Activated T-cell treated with anti-CD3 and anti-CD28 coated beads, Interleukin-2, amount 50 U/mL, for 24 hours (primary cell): ENCODE measurements at regions not wholly inside any gene's neighbourhood (a gene's known extent, or its start where the extent isn't known, plus 50 kb on each side); places are given as distances from the start of the nearest gene placed in this dataset.

Source experiments
- DNase-seq: peaks from one replicate; pipeline ENCODE4 v3.0.0-alpha.2; 2020
- H3K27ac Mint-ChIP-seq: 2 replicates; pipeline ENCODE4 v1.8.0; 2020; ENCODE audit warnings: mild to moderate bottlenecking, mixed read lengths
- H3K27me3 Mint-ChIP-seq: 2 replicates; pipeline ENCODE4 v1.8.0; 2020; ENCODE audit warnings: mixed read lengths
- H3K36me3 Mint-ChIP-seq: 2 replicates; pipeline ENCODE4 v1.8.0; 2020; ENCODE audit warnings: low read depth, mixed read lengths
- H3K4me1 Mint-ChIP-seq: 2 replicates; pipeline ENCODE4 v1.8.0; 2020; ENCODE audit warnings: low read depth, mixed read lengths
- H3K4me3 Mint-ChIP-seq: 2 replicates; pipeline ENCODE4 v1.8.0; 2020; ENCODE audit warnings: mild to moderate bottlenecking, moderate library complexity, mixed read lengths
- H3K9me3 Mint-ChIP-seq: 2 replicates; pipeline ENCODE4 v1.8.0; 2020; ENCODE audit warnings: mixed read lengths

DNA sequence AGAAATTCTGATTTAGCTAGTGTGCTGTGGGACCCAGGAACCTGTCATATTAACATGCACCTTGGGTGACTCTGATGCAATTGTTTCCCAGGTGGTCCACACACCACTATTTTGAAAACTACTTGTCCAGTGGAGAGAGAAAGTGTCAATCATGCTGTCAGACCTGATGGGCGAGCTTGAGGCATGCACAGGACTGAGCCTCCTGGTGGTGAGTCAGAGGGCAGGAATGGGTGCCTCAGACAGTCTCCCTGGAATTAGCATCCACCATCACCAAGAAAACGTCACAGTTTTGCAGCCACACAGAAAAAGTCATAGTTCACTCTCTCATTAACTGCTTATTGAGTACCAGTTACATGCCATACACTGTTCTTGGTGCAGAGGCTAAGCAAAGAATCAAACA is 181.8 kb upstream of the MAOA start:
- Mint-ChIP-seq H3K27me3 (peaks cover 36% of the 10 kb centered on the region), H3K4me1 (peaks cover 8% of the 10 kb centered on the region)

DNA sequence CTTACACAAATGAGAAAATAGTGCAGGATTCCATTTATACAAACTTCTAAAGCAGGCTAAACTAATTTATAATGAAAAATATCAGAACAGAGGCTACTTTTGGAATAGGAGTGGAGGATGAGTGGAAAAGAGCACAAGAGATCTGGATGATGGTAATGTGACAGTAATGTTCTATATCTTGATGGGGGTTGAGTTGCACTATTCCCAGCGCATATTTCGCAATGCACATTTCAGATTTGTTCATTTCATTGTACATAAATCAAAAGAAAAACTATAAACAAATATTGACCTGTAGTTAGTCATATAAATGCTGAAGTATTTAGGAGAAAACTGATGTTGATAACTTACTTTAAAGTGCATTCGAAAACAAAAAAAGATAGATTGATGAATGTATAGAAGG is 177.0 kb upstream of the MAOA start:
- H3K9me3 Mint-ChIP-seq: no peaks in the 10 kb centered on the region
- H3K27ac Mint-ChIP-seq: no peak overlapping the region
- no peak for DNase-seq

More for the DNA sequence above, 181.8 kb upstream of the MAOA start:
- H3K9me3 Mint-ChIP-seq: no peaks in the 10 kb centered on the region
- no peak for DNase-seq
- no peak overlapping the region for H3K27ac Mint-ChIP-seq
- no peaks in the 10 kb centered on the region for H3K36me3 Mint-ChIP-seq
- H3K4me3 Mint-ChIP-seq: no peak overlapping the region

DNA sequence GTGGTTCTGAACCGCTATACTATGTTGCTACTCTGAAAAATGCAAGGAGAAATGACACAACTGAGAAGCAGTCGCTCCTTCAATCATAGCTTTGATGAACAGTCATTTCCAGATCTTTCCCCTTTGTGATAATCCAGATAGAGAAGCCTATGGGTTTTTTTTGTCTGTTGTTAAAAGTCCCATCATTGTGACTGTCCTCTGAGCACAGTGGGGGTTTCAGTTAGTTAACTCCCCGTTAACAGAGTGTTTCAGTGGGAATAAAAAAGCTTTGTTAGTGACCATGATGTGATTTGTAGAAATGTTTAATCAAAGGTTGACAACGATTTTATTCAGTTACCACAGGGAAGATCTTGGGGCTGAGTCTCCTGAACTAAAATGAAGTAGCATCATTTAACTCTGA is 176.2 kb upstream of the MAOA start:
- H3K27ac Mint-ChIP-seq: no peak overlapping the region
- no peaks in the 10 kb centered on the region for H3K4me1 Mint-ChIP-seq

More for the DNA sequence above, 177.0 kb upstream of the MAOA start:
- Mint-ChIP-seq H3K27me3 (peaks cover 40% of the 10 kb centered on the region), H3K4me3 (no peak overlapping the region), H3K36me3 (no peaks in the 10 kb centered on the region), H3K4me1 (no peaks in the 10 kb centered on the region)

DNA sequence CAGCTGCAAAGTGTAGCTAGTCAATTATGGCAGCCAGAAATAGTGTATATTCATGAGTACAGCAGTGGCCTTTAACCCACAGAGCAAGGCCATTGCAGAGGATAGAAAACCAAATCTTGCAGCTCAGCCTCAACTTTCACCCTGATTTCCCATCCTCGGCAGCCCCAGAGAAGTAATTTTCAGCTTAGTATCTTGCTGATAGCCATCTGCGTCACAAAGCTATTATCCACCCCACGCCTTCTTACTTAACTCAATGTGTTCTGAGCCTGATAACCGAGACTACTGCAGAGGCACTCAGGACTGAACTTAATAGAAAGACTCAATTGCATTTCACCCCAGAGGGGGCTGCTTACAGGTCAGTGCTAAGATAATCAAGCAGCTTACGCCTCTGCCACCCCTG is 174.5 kb upstream of the MAOA start:
- Mint-ChIP-seq H3K27me3 (peaks cover 37% of the 10 kb centered on the region), H3K4me3 (no peak overlapping the region), H3K36me3 (no peaks in the 10 kb centered on the region), H3K27ac (no peak overlapping the region), H3K9me3 (no peaks in the 10 kb centered on the region), H3K4me1 (no peaks in the 10 kb centered on the region)
- DNase-seq: no peak

More for the DNA sequence above, 176.2 kb upstream of the MAOA start:
- no peaks in the 10 kb centered on the region for H3K9me3 Mint-ChIP-seq
- H3K4me3 Mint-ChIP-seq: no peak overlapping the region
- H3K36me3 Mint-ChIP-seq: no peaks in the 10 kb centered on the region
- peaks cover 38% of the 10 kb centered on the region for H3K27me3 Mint-ChIP-seq
- DNase-seq: no peak

DNA sequence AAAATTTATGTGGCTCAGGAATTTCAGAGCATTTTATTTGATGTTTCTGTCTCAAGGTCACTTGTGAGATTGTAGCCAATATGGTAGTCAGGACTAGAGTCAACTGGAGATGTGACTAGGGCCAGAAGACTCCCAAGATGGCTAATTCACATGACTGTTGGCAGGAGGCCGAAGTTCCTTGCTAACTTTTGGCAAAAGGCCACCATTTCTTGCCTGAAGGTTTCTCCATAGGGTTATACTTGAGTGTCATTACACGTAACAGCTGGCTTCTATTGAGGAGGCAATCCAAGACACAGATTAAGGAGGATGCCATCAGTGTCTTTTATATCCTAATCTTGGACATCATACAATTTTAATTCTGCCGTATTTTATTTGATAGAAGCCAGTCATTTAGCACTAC is 162.3 kb upstream of the MAOA start:
- DNase-seq: no peak
- H3K36me3 Mint-ChIP-seq: no peaks in the 10 kb centered on the region
- peaks cover 14% of the 10 kb centered on the region for H3K27me3 Mint-ChIP-seq
- no peaks in the 10 kb centered on the region for H3K4me1 Mint-ChIP-seq
- no peak overlapping the region for H3K27ac Mint-ChIP-seq
- no peaks in the 10 kb centered on the region for H3K9me3 Mint-ChIP-seq
- H3K4me3 Mint-ChIP-seq: no peak overlapping the region

DNA sequence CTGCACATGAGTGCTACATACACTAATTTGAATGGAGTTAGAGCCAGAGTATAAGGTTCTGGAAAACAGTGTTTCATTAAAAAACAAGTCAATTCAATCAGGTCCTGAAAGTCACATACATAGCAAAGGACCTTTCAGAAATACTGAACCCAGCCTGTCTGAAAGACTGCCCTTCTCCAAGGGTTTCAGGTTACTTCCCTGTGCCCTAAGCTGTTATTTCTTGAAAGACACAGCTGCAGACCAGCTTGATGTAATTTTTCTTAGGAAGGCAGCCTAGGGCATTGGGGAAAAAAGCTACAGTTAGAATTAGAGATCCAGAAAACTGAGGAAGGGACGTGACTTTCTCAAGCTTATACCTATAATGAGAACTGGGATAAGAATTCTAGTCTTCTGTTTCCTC is 155.9 kb upstream of the MAOA start:
- H3K4me3 Mint-ChIP-seq: no peak overlapping the region
- H3K27me3 Mint-ChIP-seq: peaks cover 31% of the 10 kb centered on the region
- H3K9me3 Mint-ChIP-seq: no peaks in the 10 kb centered on the region
- H3K36me3 Mint-ChIP-seq: no peaks in the 10 kb centered on the region
- H3K4me1 Mint-ChIP-seq: no peaks in the 10 kb centered on the region
- H3K27ac Mint-ChIP-seq: no peak overlapping the region
- no peak for DNase-seq

DNA sequence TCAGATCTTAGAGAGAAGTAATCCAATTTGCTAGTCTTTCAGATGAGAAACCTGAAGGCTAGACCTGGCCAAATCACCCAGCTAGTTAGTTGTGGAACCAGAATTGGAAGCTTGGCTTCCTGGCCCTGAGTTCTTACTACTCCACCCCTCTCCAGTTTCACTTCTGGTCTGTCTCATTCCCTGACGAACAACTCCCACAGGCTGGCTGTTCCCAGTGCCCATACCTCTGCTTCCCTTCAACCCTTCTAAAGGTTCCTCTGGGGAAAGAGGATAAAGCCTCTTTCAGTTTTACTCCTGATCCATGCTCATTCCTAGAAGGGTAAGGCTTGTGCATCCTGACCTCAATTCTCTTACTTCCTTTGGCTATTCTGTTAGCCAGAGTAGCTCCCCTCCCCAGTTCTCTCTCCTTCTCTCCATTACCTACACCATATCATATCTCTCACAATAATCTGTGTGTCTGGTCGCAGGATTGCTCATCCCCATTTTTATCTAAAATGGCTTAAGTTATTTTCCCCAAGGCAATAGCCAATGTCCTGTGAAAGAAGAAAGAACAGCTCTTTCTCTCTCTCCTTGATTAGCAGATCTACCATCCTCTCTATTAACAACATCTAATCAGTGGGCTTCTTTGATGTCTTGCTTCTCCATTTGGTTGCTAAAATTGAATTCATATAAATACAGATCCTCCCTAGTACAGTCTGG is 155.0 kb upstream of the MAOA start:
- DNase-seq: no peak
- Mint-ChIP-seq H3K9me3 (no peaks in the 10 kb centered on the region), H3K36me3 (no peaks in the 10 kb centered on the region), H3K27ac (no peak overlapping the region), H3K27me3 (peaks cover 36% of the 10 kb centered on the region), H3K4me1 (no peaks in the 10 kb centered on the region), H3K4me3 (no peak overlapping the region)

DNA sequence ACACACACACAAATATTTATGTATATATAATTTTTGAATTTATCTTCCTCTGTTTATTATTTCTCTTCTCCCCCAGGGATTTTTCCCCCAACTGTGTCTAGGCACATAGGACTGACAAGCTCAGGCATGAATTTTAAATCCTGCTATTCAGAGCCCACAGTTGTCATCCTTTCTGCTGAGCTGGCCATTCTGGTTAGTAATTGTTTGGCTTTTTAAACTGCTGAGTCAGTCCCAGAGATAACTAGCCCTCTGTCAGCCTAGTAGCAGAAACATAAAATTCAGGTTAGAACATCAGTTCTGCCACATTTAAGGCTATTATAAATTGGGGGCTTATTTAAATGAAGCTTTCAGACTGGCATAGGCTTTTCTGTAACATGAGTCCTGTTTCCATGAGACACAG is 151.7 kb upstream of the MAOA start:
- no peak overlapping the region for H3K4me3 Mint-ChIP-seq
- no peak overlapping the region for H3K27ac Mint-ChIP-seq
- no peaks in the 10 kb centered on the region for H3K36me3 Mint-ChIP-seq
- H3K27me3 Mint-ChIP-seq: peaks cover 42% of the 10 kb centered on the region
- H3K4me1 Mint-ChIP-seq: no peaks in the 10 kb centered on the region
- DNase-seq: no peak
- no peaks in the 10 kb centered on the region for H3K9me3 Mint-ChIP-seq

DNA sequence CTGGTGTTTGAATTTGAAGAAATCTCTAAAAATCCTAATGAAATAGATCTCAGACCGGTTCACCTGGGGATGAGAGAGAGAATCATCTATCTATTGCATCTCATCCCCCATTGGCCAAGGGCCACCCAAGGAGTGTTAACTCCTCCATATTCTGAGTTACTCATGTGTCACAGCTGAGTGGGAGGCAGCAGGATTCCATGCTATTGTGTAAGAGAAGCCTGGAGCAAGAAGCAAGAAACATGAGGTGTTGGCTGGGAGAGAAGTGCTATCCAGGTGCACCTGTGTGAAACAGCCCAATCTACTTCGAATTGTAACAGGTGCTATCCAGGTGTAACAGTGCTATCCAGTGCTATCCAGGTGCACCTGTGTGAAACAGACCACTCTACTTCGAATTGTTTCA is 150.3 kb upstream of the MAOA start:
- no peaks in the 10 kb centered on the region for H3K4me1 Mint-ChIP-seq
- H3K4me3 Mint-ChIP-seq: no peak overlapping the region
- no peak overlapping the region for H3K27ac Mint-ChIP-seq
- no peaks in the 10 kb centered on the region for H3K36me3 Mint-ChIP-seq
- peaks cover 41% of the 10 kb centered on the region for H3K27me3 Mint-ChIP-seq
- H3K9me3 Mint-ChIP-seq: no peaks in the 10 kb centered on the region
- DNase-seq: no peak

DNA sequence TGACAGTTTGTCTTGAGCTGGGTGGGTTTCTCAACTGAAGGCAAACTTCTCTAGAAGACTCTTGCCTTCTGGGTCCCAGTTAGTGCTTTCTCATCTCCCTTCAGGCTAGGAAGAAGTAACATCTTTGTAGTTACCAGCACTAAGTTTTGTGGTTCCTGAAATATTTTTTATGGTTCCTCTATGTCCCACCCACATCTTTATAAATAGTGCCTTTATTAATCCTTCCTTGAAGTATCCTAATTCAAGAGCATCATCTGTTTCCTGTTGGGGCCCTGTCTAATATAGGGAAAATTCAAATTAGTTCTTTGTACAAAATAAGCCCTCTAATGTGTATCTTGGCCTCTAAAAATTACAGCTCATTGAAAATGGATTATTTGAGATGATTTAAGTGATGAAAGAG is 147.4 kb upstream of the MAOA start:
- Mint-ChIP-seq H3K4me1 (no peaks in the 10 kb centered on the region), H3K27ac (no peak overlapping the region), H3K9me3 (no peaks in the 10 kb centered on the region), H3K27me3 (peaks cover 47% of the 10 kb centered on the region), H3K36me3 (no peaks in the 10 kb centered on the region), H3K4me3 (no peak overlapping the region)
- DNase-seq: no peak

DNA sequence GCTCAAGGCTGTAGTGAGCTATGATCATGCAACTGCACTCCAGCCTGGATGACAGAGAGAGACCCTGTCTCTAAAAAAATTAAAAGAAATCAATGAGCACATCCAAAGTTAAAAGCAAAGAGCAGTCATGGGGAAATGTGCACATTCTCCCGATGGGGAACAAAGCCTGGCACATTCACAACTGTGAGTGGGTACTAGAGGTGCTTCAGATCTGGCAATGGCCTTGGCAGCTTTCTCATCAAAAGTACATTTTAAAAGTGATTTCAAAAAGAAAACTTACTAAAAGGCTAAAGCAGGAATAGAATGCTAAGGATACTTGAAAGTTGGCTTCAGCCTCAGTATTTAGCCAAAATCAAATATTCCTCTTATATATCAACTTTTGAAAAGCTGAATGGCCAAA is 145.9 kb upstream of the MAOA start:
- Mint-ChIP-seq H3K27me3 (peaks cover 47% of the 10 kb centered on the region), H3K4me1 (peaks cover 4% of the 10 kb centered on the region), H3K36me3 (no peaks in the 10 kb centered on the region), H3K27ac (no peak overlapping the region), H3K4me3 (no peak overlapping the region), H3K9me3 (no peaks in the 10 kb centered on the region)
- no peak for DNase-seq

DNA sequence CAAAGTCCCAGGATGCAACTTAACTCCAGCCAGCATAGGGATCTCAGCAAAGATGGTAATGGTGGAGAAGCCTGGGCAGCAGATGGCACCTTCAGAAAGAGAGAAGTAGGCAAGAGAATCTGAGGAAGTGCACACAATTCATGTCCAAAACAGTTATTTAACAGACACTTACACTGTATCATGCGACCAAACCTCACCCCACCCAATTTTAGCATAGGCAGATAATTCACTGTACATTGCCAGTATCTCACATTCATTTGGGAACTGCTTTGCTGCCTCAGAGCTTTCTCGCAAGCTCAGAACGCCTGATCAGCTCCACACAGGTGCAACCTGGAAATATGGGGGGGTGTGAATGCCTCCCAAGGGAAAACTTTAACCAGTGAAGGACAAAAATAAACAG is 143.0 kb upstream of the MAOA start:
- Mint-ChIP-seq H3K9me3 (no peaks in the 10 kb centered on the region), H3K4me1 (peaks cover 4% of the 10 kb centered on the region), H3K27ac (no peak overlapping the region), H3K36me3 (no peaks in the 10 kb centered on the region), H3K27me3 (peaks cover 38% of the 10 kb centered on the region), H3K4me3 (no peak overlapping the region)
- no peak for DNase-seq

DNA sequence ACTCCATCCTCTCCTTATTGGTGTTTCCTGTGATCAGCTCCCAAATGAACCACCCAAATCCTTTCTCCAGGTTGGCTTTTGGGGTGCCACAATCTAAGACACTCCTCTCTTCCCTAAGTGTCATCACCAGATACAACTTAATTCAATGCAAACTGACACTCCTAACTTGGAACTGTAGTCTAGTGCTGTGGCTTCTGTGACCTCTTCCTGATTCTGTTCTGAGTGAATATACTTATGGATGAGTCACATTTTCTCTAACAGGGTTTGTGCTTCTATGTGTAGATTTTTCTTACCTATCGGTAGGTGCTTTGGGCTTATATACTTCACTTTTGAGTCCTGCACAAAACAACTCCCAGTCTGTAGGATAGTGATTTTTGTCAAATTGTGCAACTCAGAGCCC is 141.3 kb upstream of the MAOA start:
- H3K36me3 Mint-ChIP-seq: no peaks in the 10 kb centered on the region
- H3K27ac Mint-ChIP-seq: no peak overlapping the region
- no peak overlapping the region for H3K4me3 Mint-ChIP-seq
- H3K4me1 Mint-ChIP-seq: peaks cover 4% of the 10 kb centered on the region
- H3K9me3 Mint-ChIP-seq: no peaks in the 10 kb centered on the region
- peaks cover 43% of the 10 kb centered on the region for H3K27me3 Mint-ChIP-seq
- no peak for DNase-seq

DNA sequence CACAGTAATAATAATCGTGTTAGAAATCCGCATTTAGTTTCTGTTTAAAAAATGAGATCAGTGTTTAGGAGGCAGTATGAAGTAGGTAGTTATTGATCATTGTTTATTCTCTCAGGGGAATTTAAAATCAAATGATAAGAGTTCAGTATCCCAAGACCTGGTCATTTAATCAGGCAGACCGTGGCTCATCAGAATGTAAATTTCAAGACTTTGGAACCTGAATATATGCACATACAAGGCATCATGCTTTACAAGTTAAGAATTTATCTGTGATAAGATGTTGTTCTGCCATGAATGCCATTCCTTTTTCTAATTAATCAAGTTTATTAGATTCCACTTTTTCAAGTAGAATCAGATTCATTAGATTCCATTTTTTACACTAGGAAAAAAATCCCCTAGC is 133.5 kb upstream of the MAOA start:
- H3K4me1 Mint-ChIP-seq: no peaks in the 10 kb centered on the region
- no peak overlapping the region for H3K27ac Mint-ChIP-seq
- H3K9me3 Mint-ChIP-seq: no peaks in the 10 kb centered on the region
- H3K27me3 Mint-ChIP-seq: peaks cover 43% of the 10 kb centered on the region
- H3K4me3 Mint-ChIP-seq: no peak overlapping the region
- no peaks in the 10 kb centered on the region for H3K36me3 Mint-ChIP-seq
- no peak for DNase-seq

DNA sequence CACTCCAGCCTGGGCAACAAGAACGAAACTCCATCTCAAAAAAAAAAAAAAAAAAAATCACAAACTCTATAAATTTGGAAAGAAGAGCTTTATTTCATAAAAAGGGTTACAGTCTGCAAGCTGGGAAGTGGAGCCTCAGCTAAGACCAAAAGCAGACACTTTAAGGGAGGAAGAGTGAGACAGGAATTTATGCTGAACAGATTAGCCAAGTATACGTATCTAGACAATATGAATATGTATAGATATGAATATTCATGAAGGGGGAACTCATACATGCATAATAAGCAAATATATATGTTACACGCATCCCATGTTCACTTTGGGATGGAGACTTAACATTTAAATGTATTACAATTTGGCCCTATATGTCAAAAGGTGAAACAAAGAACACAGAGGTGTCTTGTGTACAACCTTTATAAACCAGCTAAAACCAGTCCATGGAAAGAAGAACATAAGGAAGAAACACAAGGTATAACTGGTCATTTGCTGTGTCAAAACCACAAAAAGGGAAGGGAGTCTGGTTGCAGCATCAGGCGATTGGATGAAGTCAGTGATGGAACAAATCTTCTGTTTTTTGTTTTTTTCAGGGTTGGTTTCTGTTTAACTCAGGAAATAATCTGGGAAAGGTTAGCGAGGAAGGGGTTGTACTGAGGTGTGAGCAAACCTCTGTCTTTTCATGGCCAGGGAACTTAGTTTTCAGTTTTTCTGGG is 130.0 kb upstream of the MAOA start:
- H3K36me3 Mint-ChIP-seq: no peaks in the 10 kb centered on the region
- peaks cover 56% of the 10 kb centered on the region for H3K27me3 Mint-ChIP-seq
- no peaks in the 10 kb centered on the region for H3K9me3 Mint-ChIP-seq
- H3K4me3 Mint-ChIP-seq: no peak overlapping the region
- no peak overlapping the region for H3K27ac Mint-ChIP-seq
- peaks cover 3% of the 10 kb centered on the region for H3K4me1 Mint-ChIP-seq
- DNase-seq: no peak
